GM19240 (cell line): ENCODE measurements at regions not wholly inside any gene's neighbourhood (a gene's known extent, or its start where the extent isn't known, plus 50 kb on each side); places are given as distances from the start of the nearest gene placed in this dataset.

Experiments used
- DNase-seq: peaks from one replicate; pipeline ENCODE4 v3.0.0; 2011; ENCODE audit warnings: low spot score; ENCODE audit not compliant: insufficient read length

DNA sequence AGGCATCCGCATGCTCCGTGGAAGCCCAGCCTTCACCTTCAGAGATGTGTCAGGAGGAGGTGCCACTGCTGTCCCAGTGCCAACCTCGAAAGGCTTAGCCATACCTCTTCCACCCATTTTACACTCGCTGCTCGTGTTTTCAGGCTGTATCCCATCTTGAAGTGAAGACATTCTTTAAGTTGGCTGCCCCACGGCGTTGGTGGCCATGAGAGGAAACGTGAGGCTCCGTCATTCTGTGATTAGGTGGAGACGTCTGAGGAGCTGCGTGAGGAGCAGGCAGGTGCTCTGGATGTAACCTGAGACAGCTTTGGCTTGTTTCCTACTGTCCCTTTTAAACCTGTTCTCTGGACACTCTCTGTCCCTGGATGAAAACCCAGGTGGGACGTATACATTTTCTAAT, 159.9 kb upstream of the RNF32 start:
- no peak for DNase-seq

DNA sequence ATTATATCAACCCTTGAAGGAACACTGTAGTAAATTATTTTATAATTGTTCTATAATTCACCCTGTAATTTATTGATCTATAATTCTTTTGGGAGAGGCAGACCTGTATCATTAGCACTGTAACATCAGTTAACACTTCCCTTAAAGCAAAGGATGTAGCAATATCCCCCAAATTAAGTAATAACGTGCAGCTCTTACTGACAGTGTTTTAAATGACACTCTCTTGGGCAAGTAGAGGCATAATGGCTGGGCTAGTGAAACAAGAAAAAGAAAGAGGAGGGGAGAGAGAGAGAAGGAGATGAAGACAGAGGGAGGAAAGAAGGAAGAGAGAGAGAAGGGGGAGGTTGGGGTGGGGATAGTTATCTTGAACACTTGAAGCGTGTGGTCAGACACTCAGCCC, 161.0 kb upstream of the RNF32 start:
- DNase-seq: no peak

- DNase-seq: no peak
These were observed 162.1 kb upstream of the RNF32 start for GRCh38 chr7:156478486-156478885.

DNA sequence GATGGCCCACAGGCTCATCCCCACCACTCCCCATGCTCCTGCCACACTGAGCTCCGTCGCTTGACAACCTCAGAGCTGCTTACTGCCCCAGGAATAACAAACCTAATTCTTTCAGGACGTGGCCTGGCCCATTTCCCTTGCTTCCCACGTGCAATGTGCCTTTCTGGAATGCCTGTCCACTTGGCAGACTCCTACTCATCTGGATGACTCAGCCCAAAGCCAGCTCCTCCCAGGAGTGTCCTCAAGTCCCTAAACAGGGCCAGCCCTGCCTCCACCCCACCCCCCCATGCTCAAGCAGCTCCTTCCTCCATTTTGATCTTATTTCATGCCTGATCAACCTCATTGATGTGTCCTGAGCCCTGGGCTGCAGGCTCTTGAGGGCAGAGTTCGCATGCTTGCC, 164.9 kb upstream of the RNF32 start:
- DNase-seq: no peak

GRCh38 chr7:156475179-156475578, 165.4 kb upstream of the RNF32 start:
- no peak for DNase-seq

DNA sequence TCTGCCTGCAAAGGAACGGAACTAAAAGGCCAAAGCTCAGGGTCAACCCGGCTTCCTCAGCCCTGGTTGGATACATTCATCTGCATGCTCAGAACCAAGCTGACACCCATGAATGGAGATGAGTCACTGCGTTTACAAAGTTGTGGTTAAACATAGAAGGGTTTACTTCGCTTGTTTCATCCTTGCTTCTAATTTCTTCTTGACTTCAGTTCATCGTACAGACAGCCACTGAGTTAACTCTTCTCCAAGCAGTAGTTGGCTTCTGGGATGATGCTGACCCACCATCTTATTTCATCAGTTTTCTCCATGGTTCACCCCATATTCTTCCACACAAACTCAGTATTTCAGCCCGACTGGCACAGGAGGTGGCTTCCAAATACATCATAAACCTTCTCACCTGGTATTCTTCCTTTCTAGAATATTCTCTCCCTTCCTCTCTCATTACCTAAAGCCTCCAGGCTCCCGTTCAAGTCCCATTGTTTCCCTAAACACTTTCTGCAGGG, 166.3 kb upstream of the RNF32 start:
- DNase-seq: no peak

- DNase-seq: peak; percentile 40
These were observed 166.9 kb upstream of the RNF32 start for GRCh38 chr7:156473476-156474240.

DNA sequence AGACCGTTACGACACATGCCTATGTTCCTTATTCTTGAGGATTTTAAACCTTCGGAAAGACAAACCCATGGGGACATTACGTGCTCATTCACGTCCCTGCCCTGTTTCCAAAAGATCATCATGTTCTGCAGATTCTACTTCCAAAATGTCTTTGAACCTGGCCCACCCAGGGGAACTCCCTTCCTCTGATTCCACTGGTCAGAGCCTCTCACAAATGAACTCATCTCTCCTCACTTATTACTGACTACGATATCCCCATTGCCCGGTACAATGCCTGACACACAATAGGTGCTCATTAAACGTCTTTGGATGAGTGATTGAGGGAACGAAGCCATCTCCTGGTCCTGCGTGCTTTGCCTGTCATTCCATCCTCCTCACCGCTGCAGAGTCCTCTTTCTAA, 168.3 kb upstream of the RNF32 start:
- DNase-seq: no peak

DNA sequence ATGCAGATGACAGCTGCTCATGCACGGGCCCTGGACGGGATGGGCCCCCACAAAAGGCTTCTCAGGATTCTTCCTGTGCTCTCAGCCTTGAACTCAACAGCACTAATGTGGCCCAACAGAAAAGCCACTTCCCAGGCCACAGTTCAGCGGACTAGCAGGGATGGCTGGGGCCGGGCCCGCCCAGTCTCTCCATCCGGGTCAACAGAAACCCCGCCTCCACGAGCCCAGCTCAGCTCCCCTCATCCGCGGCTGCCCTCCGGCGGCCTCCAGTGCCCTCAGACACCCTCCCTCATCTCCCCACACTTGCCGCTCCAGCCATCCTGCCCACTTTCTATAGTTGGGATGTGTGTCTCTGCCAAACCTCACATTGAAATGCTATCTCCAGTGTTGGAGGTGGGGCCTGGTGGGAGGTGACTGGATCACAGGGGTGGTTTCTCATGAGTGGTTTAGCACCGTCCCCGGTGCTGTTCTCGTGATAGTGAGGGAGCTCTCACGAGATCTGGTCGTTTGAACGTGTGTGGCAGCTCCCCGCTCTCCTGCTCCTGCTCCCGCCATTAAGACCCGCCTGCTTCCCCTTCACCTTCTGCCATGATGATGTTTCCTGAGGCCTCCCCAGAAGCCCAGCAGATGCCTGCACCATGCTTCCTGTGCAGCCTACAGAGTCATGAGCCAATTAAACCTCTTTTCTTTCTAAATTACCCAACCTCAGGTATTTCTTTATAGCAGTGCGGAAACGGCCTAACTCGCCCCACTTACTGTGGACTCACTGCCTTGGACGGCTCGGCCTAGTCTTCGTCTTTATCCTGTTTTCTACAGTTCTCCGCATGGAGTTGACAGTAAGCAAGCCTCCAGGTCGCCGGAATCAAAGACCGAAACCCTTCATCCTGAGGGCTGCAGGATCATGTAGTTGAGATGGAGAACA, 169.9 kb upstream of the RNF32 start:
- DNase-seq: no peak

GRCh38 chr7:156466955-156467625, 173.5 kb upstream of the RNF32 start:
- no peak for DNase-seq

DNA sequence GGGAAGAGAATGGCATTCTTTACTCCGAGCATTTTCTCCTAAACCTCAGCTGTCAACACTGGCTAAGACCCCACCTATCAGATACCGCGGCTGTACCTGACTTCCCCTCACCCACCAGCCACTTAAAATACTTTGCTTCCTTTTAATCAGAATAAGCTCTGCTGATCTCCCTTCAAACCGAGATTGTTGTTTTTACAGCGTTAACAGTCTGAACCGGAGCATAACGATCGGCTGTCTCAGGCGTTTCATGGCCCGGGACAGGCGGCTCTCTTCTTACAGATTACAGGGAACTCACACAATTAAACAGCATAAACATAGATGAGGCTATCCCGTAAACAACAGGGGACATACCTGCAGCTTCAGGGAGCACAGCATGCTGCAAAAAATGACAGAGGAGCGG, 174.3 kb upstream of the RNF32 start:
- DNase-seq: no peak

DNA sequence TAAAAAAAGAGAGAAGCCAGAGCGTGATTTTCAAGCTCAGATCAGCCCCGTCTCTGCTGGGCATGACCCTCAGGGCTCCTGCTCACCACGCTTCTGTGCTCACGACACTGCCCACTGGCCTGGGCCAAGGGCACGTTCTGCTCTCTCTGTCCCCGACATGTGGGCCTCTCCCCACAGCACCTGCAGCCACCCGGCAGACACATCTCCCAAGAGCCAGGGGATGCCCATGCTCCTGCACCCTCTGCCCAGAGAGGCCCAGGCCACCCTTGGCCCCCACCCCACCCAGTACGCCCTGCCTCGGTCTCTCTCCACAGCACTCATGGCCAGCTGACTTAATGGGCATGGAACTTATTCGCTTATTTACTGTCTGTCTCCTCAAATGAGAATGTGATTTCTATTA, 175.4 kb upstream of the RNF32 start:
- DNase-seq: no peak

GRCh38 chr7:156464339-156464738, 176.2 kb upstream of the RNF32 start:
- no peak for DNase-seq

DNA sequence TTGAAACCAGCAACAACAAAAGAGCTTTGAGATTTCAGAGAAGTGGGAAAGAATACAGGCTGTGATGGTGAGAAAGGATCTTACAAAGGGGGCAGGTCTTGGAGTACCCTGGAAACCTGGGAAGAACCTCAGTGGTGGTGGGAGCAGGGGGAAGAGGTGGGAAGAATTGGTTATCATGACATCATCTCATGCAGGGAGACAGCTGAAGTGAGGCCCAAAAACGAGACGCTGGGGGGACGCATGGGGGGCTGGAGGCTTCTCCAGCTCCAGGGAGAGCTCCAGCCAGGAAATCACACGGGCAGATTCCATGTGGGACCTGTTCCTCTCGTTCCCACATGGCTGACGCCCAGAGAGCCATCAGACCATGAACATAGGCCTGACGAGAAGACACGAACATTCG, 177.3 kb upstream of the RNF32 start:
- DNase-seq: no peak

DNA sequence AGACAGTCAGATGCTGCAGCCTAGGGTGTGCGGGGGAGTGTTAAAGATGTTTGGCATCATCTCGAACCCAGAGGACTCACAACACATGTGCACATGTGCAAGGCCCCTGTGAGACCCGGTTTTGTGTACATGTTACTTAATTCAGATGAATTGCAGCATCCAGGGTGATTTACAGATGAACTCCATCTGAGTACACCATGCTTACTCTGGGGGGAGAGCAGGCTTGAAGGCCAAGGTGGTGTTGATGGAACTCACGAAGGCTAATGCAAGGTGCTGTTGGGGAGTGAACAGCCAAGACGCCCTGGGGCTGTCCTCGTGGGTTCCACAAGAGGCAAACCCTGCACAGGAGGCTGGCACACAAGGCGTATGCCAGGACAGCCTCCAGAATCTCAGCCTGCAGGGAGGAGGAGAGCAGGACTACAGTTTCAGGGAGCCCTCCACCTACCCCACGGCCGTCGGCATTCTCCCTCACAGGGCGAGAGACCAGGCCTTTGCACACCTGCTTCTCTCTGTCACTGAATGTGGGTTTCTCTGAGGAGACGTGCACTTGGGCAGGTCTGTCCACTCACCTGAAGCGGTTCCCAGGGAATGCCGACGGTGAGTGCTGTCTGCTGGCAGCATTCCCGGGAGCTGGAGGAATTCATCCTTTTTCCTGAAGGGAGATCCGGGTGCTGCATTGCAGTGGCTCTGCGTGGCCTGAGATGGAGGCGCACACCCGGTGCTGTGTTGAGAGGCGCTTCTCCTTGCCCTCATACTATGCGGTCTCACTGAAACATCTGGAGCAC, 178.5 kb upstream of the RNF32 start:
- DNase-seq: no peak

DNA sequence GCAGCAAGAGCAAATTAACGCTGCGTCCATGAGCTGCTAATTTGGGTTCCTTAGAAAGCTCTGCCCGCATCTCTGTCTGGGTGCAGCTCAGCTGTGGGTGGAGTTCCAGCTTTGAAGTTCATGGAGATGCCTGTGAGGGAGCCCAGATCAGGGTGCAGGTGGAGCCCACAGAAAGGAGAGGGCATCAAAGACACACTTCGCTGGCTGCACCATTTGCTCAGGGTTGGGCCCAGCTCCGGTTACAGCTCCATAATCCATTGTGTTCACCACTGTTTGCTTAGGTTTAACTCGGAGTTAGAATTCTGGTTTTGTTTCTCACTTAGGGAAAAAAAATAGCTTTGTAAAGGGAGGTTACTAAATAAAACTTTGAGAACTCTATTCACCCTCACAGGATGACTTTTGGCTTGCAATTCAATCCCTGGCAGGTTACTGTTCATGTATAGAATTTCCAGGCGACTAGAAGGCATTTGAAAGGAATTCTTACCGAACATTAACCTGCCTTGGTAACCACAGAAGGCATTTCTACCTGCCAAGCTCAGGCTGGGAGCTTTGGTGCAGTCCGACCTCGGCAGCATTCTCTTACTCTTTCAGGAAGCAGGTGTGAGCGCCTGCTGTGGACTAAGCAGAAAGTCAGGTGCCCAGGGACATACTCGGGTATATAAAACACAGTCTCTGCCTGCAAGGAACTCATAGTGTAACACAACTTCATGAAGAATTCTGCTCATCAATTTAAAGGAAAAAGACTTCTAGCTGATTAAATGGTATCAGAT, 179.5 kb upstream of the RNF32 start:
- DNase-seq: no peak

DNA sequence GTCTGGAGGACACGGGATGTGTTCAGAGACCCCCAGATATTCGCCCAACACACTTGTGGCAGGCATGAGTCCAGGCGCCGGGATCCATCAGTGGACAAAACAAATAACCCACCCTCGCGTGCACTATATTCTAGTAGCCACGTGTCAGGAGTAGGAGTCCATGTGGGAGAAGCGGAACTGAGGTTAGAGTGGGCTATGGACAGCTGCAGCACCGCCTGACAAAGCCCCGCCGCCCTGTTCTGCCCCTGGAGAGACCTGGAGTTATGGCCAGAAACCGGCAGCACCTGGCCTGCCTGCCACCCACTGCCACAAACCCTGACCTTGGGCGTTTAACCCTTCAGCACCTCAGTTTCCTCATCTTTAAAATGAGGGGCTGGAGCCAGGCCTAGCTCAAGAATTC, 181.0 kb upstream of the RNF32 start:
- no peak for DNase-seq

- DNase-seq: no peak
These were observed 181.5 kb upstream of the RNF32 start for GRCh38 chr7:156459067-156459466.

DNA sequence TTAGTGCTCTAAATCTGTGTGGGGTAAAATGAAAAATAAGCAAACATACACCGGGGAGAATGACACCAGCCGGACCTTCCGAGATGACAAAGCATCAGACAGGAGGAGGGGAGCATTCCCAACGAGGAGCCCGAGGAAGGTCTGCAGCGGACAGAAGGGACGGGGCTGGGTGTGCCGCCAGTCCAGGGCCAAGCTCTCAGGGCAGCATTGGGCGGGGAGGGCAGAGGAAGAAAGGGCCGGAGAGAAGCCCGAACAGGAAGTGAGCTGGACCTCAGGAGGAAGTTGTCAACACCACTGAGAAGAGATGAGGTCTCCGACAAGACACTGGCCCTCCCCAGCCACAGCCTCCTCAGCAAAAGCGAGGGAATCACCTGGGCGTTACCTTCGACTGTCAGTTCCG, 182.6 kb upstream of the RNF32 start:
- DNase-seq: no peak

DNA sequence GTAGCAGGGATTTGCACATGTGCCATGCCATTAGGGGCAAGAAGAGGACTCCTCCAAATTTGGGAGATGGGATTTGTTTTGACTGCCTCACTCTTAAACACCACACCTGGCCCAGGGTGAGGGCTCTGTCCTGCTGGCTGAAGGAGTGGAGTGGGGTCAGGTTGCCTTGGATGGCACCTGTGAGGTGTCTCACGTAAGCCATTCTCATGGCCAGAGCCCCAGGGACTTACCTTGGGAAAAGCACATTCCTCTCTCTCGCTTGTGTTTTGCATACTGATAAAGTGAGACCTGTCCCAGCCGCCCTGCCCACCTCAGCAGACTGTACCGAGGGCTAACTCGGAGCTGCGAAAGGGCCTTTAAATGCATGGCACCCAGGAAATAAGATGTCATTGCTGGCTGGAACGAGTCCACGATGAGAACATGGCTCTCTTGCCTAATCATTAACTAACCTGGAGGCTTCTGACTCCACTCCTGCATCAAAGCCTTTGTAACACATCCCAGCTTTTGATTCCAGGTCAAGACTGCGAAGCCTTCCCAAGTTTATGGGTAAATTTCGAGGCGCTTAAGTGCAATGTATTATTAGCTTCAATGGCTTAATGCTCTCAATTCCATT, 184.0 kb upstream of the RNF32 start:
- DNase-seq: no peak
